ENCODE measurements at regions not wholly inside any gene's neighbourhood (a gene's known extent, or its start where the extent isn't known, plus 50 kb on each side); places are given as distances from the start of the nearest gene placed in this dataset.
"Not testable (repeated sequence)": the region's sequence is repeated elsewhere in the genome, so short reads cannot be mapped to it uniquely, and the experiment has no call there.

DNA sequence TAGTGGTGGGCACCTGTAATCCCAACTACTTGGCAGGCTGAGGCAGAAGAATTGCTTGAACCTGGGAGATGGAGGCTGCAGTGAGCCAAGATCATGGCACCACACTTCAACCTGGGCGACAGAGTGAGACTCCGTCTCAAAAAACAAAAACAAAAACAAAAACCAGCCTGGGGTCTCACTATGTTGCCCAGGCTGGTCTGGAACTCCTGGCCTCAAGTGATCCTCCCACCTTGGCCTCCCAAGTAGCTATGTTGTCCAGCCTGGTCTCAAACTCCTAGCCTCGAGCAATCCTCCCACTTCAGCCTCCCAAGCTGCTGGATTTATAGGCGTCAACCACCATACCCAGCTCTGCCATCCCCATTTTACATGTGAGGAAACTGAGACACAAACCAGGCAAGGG is 64.9 kb downstream of the PTPRS start:
- TF ChIP-seq, protein P1, sequence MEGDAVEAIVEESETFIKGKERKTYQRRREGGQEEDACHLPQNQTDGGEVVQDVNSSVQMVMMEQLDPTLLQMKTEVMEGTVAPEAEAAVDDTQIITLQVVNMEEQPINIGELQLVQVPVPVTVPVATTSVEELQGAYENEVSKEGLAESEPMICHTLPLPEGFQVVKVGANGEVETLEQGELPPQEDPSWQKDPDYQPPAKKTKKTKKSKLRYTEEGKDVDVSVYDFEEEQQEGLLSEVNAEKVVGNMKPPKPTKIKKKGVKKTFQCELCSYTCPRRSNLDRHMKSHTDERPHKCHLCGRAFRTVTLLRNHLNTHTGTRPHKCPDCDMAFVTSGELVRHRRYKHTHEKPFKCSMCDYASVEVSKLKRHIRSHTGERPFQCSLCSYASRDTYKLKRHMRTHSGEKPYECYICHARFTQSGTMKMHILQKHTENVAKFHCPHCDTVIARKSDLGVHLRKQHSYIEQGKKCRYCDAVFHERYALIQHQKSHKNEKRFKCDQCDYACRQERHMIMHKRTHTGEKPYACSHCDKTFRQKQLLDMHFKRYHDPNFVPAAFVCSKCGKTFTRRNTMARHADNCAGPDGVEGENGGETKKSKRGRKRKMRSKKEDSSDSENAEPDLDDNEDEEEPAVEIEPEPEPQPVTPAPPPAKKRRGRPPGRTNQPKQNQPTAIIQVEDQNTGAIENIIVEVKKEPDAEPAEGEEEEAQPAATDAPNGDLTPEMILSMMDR (IDR thresholded peaks at IDR 0.05), result not testable (repeated sequence)
- TF ChIP-seq POLR2A, POLR2AphosphoS5 (IDR thresholded peaks at IDR 0.05): not testable (repeated sequence)
